ENCODE measurements at regions not wholly inside any gene's neighbourhood (a gene's known extent, or its start where the extent isn't known, plus 50 kb on each side); places are given as distances from the start of the nearest gene placed in this dataset.

- Histone ChIP-seq H3K79me2 (ENCODE audit: insufficient read depth, low read length) (no peaks in the 10 kb centered on the region), H3K4me3 (ENCODE audit: low read depth, low read length, poor library complexity, severe bottlenecking) (no peak overlapping the region), H3K9ac (ENCODE audit: low read length) (no peak overlapping the region), H3K4me1 (ENCODE audit: insufficient read depth, low read length, severe bottlenecking) (no peaks in the 10 kb centered on the region), H3K36me3 (ENCODE audit: insufficient read depth, low read length) (no peaks in the 10 kb centered on the region), H3F3A (ENCODE audit: insufficient read depth, low read length) (no peaks in the 10 kb centered on the region), H3K9me2 (ENCODE audit: low read depth, low read length) (no peaks in the 10 kb centered on the region), H3K4me2 (ENCODE audit: low read length) (no peak overlapping the region), H3K9me3 (ENCODE audit: low read length) (no peaks in the 10 kb centered on the region), H4K20me1 (ENCODE audit: insufficient read depth, low read length) (no peaks in the 10 kb centered on the region), H3K27me3 (ENCODE audit: insufficient read depth, low read length) (0 out of 2 replicates have a peak, but pooled peaks cover 4% of the 10 kb centered on the region), H3K27ac (ENCODE audit: low read depth, low read length, poor library complexity, severe bottlenecking) (no peak overlapping the region), H2AFZ (ENCODE audit: low read length) (no peak overlapping the region)
- TF ChIP-seq EZH2 (IDR thresholded peaks at IDR 0.05; ENCODE audit: borderline replicate concordance, low read length) (no peak), CTCF (IDR thresholded peaks at IDR 0.05; ENCODE audit: low read length) (no peak)
Measured at GRCh38 chr13:22032905-22033304, 362.0 kb downstream of the FGF9 start.

- no peak overlapping the region for H2AFZ ChIP-seq (ENCODE audit: low read length)
- no peaks in the 10 kb centered on the region for H4K20me1 ChIP-seq (ENCODE audit: insufficient read depth, low read length)
- TF ChIP-seq CTCF (IDR thresholded peaks at IDR 0.05; ENCODE audit: low read length) (no peak), EZH2 (IDR thresholded peaks at IDR 0.05; ENCODE audit: borderline replicate concordance, low read length) (no peak)
- H3F3A ChIP-seq (ENCODE audit: insufficient read depth, low read length): no peaks in the 10 kb centered on the region
- H3K9me3 ChIP-seq (ENCODE audit: low read length): no peaks in the 10 kb centered on the region
- H3K4me3 ChIP-seq (ENCODE audit: low read depth, low read length, poor library complexity, severe bottlenecking): no peak overlapping the region
- H3K9me2 ChIP-seq (ENCODE audit: low read depth, low read length): no peaks in the 10 kb centered on the region
- H3K9ac ChIP-seq (ENCODE audit: low read length): no peak overlapping the region
- no peak overlapping the region for H3K27ac ChIP-seq (ENCODE audit: low read depth, low read length, poor library complexity, severe bottlenecking)
- no peaks in the 10 kb centered on the region for H3K27me3 ChIP-seq (ENCODE audit: insufficient read depth, low read length)
- no peaks in the 10 kb centered on the region for H3K79me2 ChIP-seq (ENCODE audit: insufficient read depth, low read length)
- H3K36me3 ChIP-seq (ENCODE audit: insufficient read depth, low read length): no peaks in the 10 kb centered on the region
- H3K4me2 ChIP-seq (ENCODE audit: low read length): no peak overlapping the region
- H3K4me1 ChIP-seq (ENCODE audit: insufficient read depth, low read length, severe bottlenecking): no peaks in the 10 kb centered on the region
Measured at GRCh38 chr13:22039961-22040360, 369.1 kb downstream of the FGF9 start.

GRCh38 chr13:22040810-22041364 lies 370.0 kb downstream of the FGF9 start:
- Histone ChIP-seq H3K9me3 (ENCODE audit: low read length) (no peaks in the 10 kb centered on the region), H2AFZ (ENCODE audit: low read length) (no peak overlapping the region), H3K4me2 (ENCODE audit: low read length) (no peak overlapping the region), H3K27me3 (ENCODE audit: insufficient read depth, low read length) (no peaks in the 10 kb centered on the region), H3K36me3 (ENCODE audit: insufficient read depth, low read length) (no peaks in the 10 kb centered on the region), H3F3A (ENCODE audit: insufficient read depth, low read length) (no peaks in the 10 kb centered on the region), H3K9me2 (ENCODE audit: low read depth, low read length) (no peaks in the 10 kb centered on the region), H3K4me3 (ENCODE audit: low read depth, low read length, poor library complexity, severe bottlenecking) (no peak overlapping the region), H3K27ac (ENCODE audit: low read depth, low read length, poor library complexity, severe bottlenecking) (no peak overlapping the region), H3K79me2 (ENCODE audit: insufficient read depth, low read length) (no peaks in the 10 kb centered on the region), H3K9ac (ENCODE audit: low read length) (no peak overlapping the region), H4K20me1 (ENCODE audit: insufficient read depth, low read length) (no peaks in the 10 kb centered on the region), H3K4me1 (ENCODE audit: insufficient read depth, low read length, severe bottlenecking) (no peaks in the 10 kb centered on the region)
- TF ChIP-seq EZH2 (IDR thresholded peaks at IDR 0.05; ENCODE audit: borderline replicate concordance, low read length) (no peak), CTCF (IDR thresholded peaks at IDR 0.05; ENCODE audit: low read length) (no peak)
